Muscle layer of colon (tissue), 2 donors: ENCODE measurements at regions not wholly inside any gene's neighbourhood (a gene's known extent, or its start where the extent isn't known, plus 50 kb on each side); places are given as distances from the start of the nearest gene placed in this dataset.

ENCODE experiments used
- H3K27ac ChIP-seq: one replicate; pipeline ENCODE4 v1.7.0; 2013; ENCODE audit warnings: low read depth, mild to moderate bottlenecking, low read length, moderate library complexity
- H3K27me3 ChIP-seq, 2 donors: one replicate each; pipeline ENCODE4 v1.7.0; 2013; ENCODE audit warnings: low read length in 2 of 2, mild to moderate bottlenecking in 2 of 2; ENCODE audit not compliant: insufficient read depth in 2 of 2, control insufficient read depth in 1 of 2
- H3K36me3 ChIP-seq: one replicate; pipeline ENCODE4 v1.7.0; 2013; ENCODE audit warnings: mild to moderate bottlenecking, low read length; ENCODE audit not compliant: insufficient read depth
- H3K4me1 ChIP-seq: one replicate; pipeline ENCODE4 v1.7.0; 2013; ENCODE audit warnings: mild to moderate bottlenecking, low read length; ENCODE audit not compliant: insufficient read depth
- H3K4me3 ChIP-seq, 2 donors: one replicate each; pipeline ENCODE4 v1.7.0; 2013; ENCODE audit warnings: low read length in 2 of 2, low read depth in 1 of 2, mild to moderate bottlenecking in 1 of 2, moderate library complexity in 1 of 2
- H3K9ac ChIP-seq: one replicate; pipeline ENCODE4 v1.7.0; 2013; ENCODE audit warnings: low read length
- H3K9me3 ChIP-seq: one replicate; pipeline ENCODE4 v1.7.0; 2013; ENCODE audit warnings: mild to moderate bottlenecking, low read length
- donor health status: abdominal sarcoma.
- donor health status: Adenocarcinoma of cecum.

DNA sequence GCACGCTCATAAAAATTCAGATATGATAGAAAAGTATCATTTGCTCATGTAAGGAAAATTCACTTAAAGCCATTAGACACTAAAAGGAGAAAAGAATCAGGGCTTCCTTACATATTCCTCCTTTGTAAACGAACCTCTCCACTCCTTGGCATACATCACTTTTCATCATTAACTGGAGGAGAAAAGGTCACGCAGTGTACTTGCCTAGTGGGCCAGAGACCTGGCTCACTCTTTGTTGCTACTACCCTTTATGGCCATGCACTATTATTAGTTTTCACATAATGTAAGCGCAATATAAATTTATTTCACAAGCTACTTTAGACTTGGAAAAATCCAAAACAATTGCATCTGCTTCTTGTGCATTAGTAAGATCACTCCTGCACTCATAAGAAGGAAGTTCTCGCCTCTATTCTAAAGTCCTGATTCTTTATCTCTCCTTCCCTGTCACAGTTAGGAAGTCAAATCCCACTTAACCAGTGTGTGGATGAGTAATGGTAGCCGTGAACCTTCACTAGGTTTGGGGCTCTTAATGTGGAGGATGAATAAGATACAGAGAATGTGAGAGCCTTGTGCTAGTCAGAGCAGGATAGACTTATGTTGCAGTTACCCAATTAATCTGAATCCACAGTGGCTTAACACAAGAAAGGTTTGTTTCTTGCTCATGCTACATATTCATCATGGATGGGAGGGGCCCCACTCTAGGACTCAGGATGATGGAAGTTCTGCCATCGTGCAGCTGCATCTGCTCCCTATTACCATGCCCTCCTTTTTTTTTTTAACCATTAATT is 115.0 kb upstream of the GLS start:
- Histone ChIP-seq H3K27me3 (no peaks in the 10 kb centered on the region), H3K4me3 (no peak overlapping the region), H3K27ac (no peak overlapping the region), H3K36me3 (no peaks in the 10 kb centered on the region), H3K4me1 (peaks cover 37% of the 10 kb centered on the region), H3K9me3 (no peaks in the 10 kb centered on the region), H3K9ac (no peak overlapping the region)

DNA sequence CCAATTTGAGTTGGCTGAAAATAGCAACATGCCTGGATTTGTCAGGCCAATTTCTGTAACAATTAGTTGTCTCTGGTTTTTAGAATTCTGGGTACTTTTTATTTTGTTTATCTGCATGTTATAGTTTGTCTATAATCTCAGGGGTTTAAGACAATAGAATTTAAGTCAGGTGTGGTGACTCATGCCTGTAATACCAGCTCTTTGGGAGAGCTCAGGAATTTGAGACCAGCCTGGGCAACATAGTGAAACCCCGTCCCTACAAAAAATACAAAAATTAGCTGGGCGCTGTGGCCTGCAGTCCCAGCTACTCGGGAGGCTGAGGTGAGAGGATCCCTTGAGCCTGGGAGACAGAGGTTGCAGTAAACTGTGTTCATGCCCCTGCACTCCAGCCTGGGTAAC is 114.4 kb upstream of the GLS start:
- Histone ChIP-seq H3K9me3 (no peaks in the 10 kb centered on the region), H3K4me1 (peaks cover 37% of the 10 kb centered on the region), H3K27me3 (no peaks in the 10 kb centered on the region), H3K27ac (no peak overlapping the region), H3K9ac (no peak overlapping the region), H3K36me3 (no peaks in the 10 kb centered on the region), H3K4me3 (no peak overlapping the region)

DNA sequence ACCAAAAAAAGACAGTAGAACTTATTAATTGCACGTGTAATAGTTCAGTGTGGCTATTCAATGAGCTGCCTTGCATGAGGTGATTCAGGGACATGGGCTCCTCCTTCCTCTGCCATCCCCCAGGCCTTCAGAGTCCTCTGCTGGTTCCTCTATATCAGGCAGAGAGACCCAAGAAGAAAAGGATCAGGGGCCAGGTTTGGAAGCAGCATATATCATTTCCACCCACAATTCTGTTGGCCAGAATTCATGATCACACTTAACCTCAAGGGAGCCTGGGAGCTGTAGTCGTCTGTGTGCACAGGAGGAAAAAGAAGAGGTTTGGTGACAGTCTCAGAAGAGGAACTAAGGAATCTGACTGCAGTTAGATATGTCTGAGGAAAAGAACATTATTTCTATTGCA is 114.0 kb upstream of the GLS start:
- no peaks in the 10 kb centered on the region for H3K36me3 ChIP-seq
- peaks cover 37% of the 10 kb centered on the region for H3K4me1 ChIP-seq
- no peaks in the 10 kb centered on the region for H3K9me3 ChIP-seq
- H3K27me3 ChIP-seq: no peaks in the 10 kb centered on the region
- H3K27ac ChIP-seq: no peak overlapping the region
- H3K9ac ChIP-seq: no peak overlapping the region
- no peak overlapping the region for H3K4me3 ChIP-seq

DNA sequence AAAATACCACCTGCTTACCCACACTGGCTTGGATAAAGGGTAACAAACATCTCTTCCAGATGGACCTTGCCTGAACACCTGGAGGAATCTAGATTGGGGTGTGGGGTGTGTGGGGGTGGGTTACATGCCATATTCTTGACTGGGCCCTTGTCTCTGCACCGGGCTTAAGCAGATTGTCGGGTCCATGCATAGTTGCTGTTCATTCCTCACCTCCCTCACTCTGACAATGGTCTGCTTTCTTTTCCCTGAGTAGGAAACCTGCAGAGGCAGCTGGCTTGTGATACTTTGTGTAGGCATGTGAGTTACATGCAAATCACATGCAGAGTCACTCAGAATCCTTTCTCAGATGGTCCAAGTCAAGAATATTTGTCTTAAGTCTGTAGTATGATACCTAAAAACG is 112.8 kb upstream of the GLS start:
- Histone ChIP-seq H3K4me3 (no peak overlapping the region), H3K9ac (no peak overlapping the region), H3K27me3 (no peaks in the 10 kb centered on the region), H3K36me3 (no peaks in the 10 kb centered on the region), H3K4me1 (peaks cover 37% of the 10 kb centered on the region), H3K9me3 (no peaks in the 10 kb centered on the region), H3K27ac (no peak overlapping the region)

DNA sequence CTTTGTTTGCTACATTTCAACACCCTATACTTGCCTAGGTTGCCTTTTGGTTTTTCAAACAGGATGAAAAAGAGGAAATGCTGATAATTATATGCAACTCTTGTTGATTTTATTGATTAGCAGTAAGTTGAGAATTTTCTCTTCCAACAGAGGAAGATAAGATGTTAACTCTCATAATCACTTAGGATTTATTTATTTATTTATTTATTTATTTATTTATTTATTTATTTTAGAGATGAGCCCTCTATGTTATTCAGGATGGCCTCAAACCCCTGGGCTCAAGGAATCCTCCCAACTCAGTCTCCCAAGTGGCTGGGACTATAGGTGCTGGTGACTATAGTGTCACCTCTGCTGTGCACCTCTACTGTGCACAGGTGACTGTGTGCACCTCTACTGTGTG is 111.4 kb upstream of the GLS start:
- no peaks in the 10 kb centered on the region for H3K9me3 ChIP-seq
- H3K4me1 ChIP-seq: peaks cover 33% of the 10 kb centered on the region
- H3K4me3 ChIP-seq: no peak overlapping the region
- H3K27ac ChIP-seq: no peak overlapping the region
- H3K36me3 ChIP-seq: no peaks in the 10 kb centered on the region
- H3K27me3 ChIP-seq: no peaks in the 10 kb centered on the region
- H3K9ac ChIP-seq: no peak overlapping the region

DNA sequence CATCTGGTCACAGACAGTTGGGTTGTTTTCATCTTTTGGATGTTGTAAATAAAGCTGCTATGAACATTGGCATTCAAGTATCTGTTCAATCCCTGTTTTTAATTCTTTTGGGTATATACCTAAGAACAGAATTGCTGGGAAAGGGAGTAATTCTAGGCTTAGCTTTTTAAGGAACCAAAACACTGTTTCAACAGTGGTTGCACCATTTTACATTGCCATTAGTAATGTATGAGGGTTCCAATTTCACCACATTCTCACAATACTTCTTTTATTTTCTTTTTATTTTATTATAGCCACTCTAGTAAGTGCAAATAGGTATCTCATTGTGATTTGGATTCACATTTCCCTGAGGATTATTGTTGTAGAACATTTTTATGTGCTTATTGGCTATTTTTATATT is 108.9 kb upstream of the GLS start:
- Histone ChIP-seq H3K27me3 (no peaks in the 10 kb centered on the region), H3K27ac (no peak overlapping the region), H3K4me3 (no peak overlapping the region), H3K9ac (no peak overlapping the region), H3K36me3 (no peaks in the 10 kb centered on the region), H3K4me1 (peaks cover 11% of the 10 kb centered on the region), H3K9me3 (no peaks in the 10 kb centered on the region)

DNA sequence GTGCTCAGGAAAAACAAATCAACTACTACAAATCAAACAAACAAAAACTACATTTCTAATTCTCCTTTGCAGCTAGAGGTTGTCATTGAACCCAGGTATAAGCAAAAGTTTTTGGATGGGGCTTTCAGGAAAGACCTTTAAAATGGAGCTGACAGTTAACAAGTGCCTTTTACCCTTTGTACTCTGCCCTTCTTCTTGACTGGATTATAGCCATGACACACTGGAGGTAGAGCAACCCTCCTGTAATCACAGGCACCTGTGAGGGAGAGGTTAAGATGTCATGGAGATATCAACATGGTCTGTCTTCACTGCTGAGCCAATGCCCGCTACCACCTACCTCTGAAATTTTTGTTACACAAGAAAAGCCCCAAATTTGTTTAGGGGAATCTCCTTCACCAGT is 100.0 kb upstream of the GLS start:
- no peak overlapping the region for H3K27ac ChIP-seq
- no peaks in the 10 kb centered on the region for H3K36me3 ChIP-seq
- H3K27me3 ChIP-seq: no peaks in the 10 kb centered on the region

DNA sequence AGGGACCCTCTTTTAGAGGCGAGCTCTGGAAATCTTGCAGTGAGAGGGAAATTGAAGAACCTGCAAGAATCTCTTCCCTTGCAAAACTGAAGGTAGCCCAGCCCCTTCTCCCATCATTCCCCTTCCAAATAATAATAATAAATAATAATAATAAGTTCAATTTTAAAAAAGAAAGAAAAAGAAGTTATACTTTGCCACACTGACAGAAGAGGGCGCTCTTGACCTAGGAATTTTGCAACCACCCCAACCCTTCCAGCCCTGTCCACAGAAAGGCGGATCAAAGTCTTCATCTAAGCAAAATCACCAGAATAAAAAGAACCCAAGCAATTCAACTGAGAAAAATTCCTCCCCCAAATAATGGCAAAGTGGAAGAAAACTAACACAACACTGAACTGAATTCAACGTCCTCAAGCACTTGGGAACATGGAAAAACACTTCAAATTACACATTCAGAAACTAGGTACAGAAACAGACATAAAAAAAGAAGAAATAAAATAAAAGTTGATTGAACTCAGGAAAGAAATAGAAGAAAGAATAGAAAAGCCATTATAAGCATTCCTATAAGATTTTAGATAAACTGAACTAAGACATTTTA is 98.9 kb upstream of the GLS start:
- no peaks in the 10 kb centered on the region for H3K27me3 ChIP-seq
- H3K27ac ChIP-seq: no peak overlapping the region
- H3K4me1 ChIP-seq: no peaks in the 10 kb centered on the region
- no peak overlapping the region for H3K9ac ChIP-seq
- H3K36me3 ChIP-seq: no peaks in the 10 kb centered on the region
- no peaks in the 10 kb centered on the region for H3K9me3 ChIP-seq
- H3K4me3 ChIP-seq: no peak overlapping the region

More for the DNA sequence above, 100.0 kb upstream of the GLS start:
- Histone ChIP-seq H3K9ac (no peak overlapping the region), H3K4me3 (no peak overlapping the region), H3K4me1 (no peaks in the 10 kb centered on the region), H3K9me3 (no peaks in the 10 kb centered on the region)

DNA sequence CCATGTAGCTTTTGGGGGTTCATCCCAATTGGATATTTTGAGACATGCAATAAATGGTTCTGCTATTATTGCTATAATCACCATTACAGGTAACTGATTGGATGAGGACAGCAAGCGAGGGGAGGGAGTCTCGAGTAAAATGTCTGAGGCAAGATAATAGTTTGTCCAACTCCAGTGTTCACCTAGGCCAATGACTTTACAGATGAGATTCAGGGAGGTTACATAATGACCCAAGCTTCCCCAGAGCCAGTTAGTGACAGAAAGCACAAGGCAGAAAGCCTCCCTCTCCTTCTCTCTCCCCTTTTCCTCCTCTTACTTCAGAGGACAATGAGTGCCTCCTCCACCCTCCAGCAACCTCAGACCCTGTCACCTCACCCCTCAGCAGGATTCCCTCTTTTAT is 98.4 kb upstream of the GLS start:
- no peak overlapping the region for H3K4me3 ChIP-seq
- H3K9me3 ChIP-seq: no peaks in the 10 kb centered on the region
- H3K9ac ChIP-seq: no peak overlapping the region
- no peak overlapping the region for H3K27ac ChIP-seq
- no peaks in the 10 kb centered on the region for H3K36me3 ChIP-seq
- no peaks in the 10 kb centered on the region for H3K27me3 ChIP-seq
- H3K4me1 ChIP-seq: no peaks in the 10 kb centered on the region

DNA sequence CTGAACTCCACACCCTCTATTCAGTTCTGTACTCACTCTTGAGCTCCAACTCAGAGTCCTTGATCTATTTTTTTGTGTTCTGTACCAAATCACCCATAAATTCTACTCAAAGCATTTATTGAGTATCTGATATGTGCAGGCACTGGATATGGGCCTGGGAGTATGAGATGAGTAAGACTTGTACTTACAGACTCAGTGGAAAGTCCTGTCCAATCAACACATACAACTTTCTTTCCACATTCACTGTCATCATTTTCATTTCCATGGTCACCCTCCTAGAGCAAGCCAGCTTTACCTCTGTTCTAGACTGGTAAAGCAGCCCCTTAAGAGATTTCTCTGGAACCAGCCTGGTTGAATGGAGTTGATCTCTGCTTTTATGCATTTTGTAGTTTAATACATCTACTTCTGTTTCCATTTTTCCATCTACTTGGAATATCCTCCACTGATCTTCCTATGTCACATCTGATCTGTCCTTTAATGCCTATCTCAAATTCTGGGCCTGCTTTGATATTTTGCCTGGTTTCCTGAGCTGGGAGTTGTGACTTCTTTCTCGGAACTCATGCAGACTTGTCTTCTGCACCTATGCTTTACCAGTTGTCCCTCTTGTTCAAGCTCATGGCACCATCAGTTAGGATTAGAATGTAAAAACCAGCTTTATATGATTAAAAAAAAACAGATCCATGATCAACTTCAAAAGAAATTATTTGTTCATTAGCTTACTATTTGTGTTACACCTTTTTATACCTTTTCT is 96.9 kb upstream of the GLS start:
- Histone ChIP-seq H3K4me1 (no peaks in the 10 kb centered on the region), H3K9me3 (no peaks in the 10 kb centered on the region), H3K9ac (no peak overlapping the region)

DNA sequence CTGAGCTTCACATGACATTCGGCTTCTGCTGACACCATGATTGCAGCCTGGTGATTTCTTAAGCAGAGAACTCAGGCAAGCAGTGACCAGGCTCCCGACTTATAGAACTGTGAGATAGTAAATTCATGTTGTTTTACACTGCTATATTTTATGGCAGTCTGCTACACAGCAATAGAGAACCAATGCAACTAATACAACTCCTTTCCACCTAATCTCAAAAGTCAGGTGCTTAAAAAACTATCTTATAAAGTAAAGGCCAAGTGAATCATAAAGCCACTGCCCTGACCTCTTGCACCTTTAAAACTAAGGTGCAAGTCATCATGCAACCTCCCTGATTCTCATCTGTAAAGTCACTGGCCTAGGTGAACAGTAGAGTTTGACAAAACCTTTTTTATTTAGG is 95.3 kb upstream of the GLS start:
- no peaks in the 10 kb centered on the region for H3K27me3 ChIP-seq
- no peaks in the 10 kb centered on the region for H3K9me3 ChIP-seq
- H3K4me3 ChIP-seq: no peak overlapping the region
- H3K36me3 ChIP-seq: no peaks in the 10 kb centered on the region
- no peaks in the 10 kb centered on the region for H3K4me1 ChIP-seq
- no peak overlapping the region for H3K27ac ChIP-seq
- no peak overlapping the region for H3K9ac ChIP-seq

More for the DNA sequence above, 96.9 kb upstream of the GLS start:
- no peaks in the 10 kb centered on the region for H3K27me3 ChIP-seq
- H3K27ac ChIP-seq: no peak overlapping the region
- H3K4me3 ChIP-seq: no peak overlapping the region
- H3K36me3 ChIP-seq: no peaks in the 10 kb centered on the region
